SKM-1 (cell line): ENCODE measurements at regions not wholly inside any gene's neighbourhood (a gene's known extent, or its start where the extent isn't known, plus 50 kb on each side); places are given as distances from the start of the nearest gene placed in this dataset.

Experiments
- DNase-seq: peaks from one replicate; lab custom pipeline; 2025; ENCODE audit not compliant: unreplicated experiment; lab: John Stamatoyannopoulos, UW

- no peak for DNase-seq
These were observed 585.1 kb downstream of the IRX1 start for GRCh38 chr5:4180703-4181102.

- no peak for DNase-seq
These were observed 586.5 kb downstream of the IRX1 start for GRCh38 chr5:4182144-4182543.

- no peak for DNase-seq
These were observed 589.5 kb downstream of the IRX1 start for GRCh38 chr5:4185127-4185526.

GRCh38 chr5:4188704-4189103, 593.1 kb downstream of the IRX1 start:
- DNase-seq = no peak

GRCh38 chr5:4189317-4189716, 593.7 kb downstream of the IRX1 start:
- no peak for DNase-seq

- no peak for DNase-seq
These were observed 595.4 kb downstream of the IRX1 start for GRCh38 chr5:4191041-4191440.

GRCh38 chr5:4191703-4192102, 596.1 kb downstream of the IRX1 start:
- DNase-seq = no peak

GRCh38 chr5:4192111-4192510, 596.5 kb downstream of the IRX1 start:
- DNase-seq = no peak

- DNase-seq = no peak
These were observed 601.1 kb downstream of the IRX1 start for GRCh38 chr5:4196744-4197143.

GRCh38 chr5:4197151-4197550, 601.5 kb downstream of the IRX1 start:
- no peak for DNase-seq

- no peak for DNase-seq
These were observed 602.8 kb downstream of the IRX1 start for GRCh38 chr5:4198461-4198860.

GRCh38 chr5:4199049-4199841, 603.6 kb downstream of the IRX1 start:
- no peak for DNase-seq

GRCh38 chr5:4203146-4203545, 607.5 kb downstream of the IRX1 start:
- DNase-seq = no peak

GRCh38 chr5:4204276-4205141, 608.9 kb downstream of the IRX1 start:
- no peak for DNase-seq

GRCh38 chr5:4205398-4205797, 609.8 kb downstream of the IRX1 start:
- DNase-seq = no peak

- DNase-seq = no peak
These were observed 610.5 kb downstream of the IRX1 start for GRCh38 chr5:4206127-4206526.

- DNase-seq = no peak
These were observed 611.9 kb downstream of the IRX1 start for GRCh38 chr5:4207486-4207885.

GRCh38 chr5:4208537-4208936, 612.9 kb downstream of the IRX1 start:
- no peak for DNase-seq

- no peak for DNase-seq
These were observed 613.4 kb downstream of the IRX1 start for GRCh38 chr5:4208996-4209395.

- no peak for DNase-seq
These were observed 616.6 kb downstream of the IRX1 start for GRCh38 chr5:4212071-4212739.

GRCh38 chr5:4212981-4213819, 617.6 kb downstream of the IRX1 start:
- no peak for DNase-seq
